Activated naive CD8-positive, alpha-beta T cell (primary cell): ENCODE measurements at regions not wholly inside any gene's neighbourhood (a gene's known extent, or its start where the extent isn't known, plus 50 kb on each side); places are given as distances from the start of the nearest gene placed in this dataset.
"Not testable (repeated sequence)": the region's sequence is repeated elsewhere in the genome, so short reads cannot be mapped to it uniquely, and the experiment has no call there.

ENCODE experiments used
- H3K27ac Mint-ChIP-seq: one replicate; pipeline ENCODE4 v1.8.0; 2021; ENCODE audit warnings: mixed read lengths
- H3K27me3 Mint-ChIP-seq: one replicate; pipeline ENCODE4 v1.8.0; 2021; ENCODE audit warnings: mixed read lengths
- H3K36me3 Mint-ChIP-seq: one replicate; pipeline ENCODE4 v1.8.0; 2021; ENCODE audit warnings: mixed read lengths
- H3K4me1 Mint-ChIP-seq: one replicate; pipeline ENCODE4 v1.8.0; 2021; ENCODE audit warnings: low read depth, mixed read lengths
- H3K4me3 Mint-ChIP-seq: one replicate; pipeline ENCODE4 v1.8.0; 2021; ENCODE audit warnings: mild to moderate bottlenecking, mixed read lengths
- H3K9me3 Mint-ChIP-seq: one replicate; pipeline ENCODE4 v1.8.0; 2021; ENCODE audit warnings: low read depth, mixed read lengths

DNA sequence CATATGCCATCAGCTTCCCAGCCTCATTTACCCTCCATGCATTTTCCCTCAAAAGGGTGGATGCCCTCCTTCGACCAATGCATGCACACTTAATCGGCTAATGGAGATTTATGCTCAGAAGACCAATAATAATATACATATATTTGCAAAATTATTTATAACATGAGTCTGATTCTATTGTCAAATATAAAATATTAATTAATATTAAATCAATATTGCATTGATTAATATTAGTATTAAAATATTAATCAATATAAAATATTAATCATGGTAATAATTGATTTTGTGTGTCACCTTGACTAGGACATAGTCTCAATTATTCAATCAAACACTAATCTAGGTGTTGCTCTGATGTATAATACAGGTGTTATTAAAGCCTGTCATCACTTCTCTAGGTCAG lies 1282.5 kb downstream of the TMEM121 start:
- Mint-ChIP-seq H3K27me3 (peaks cover 2% of the 10 kb centered on the region), H3K36me3 (no peaks in the 10 kb centered on the region), H3K27ac (no peak overlapping the region), H3K4me1 (peaks cover 13% of the 10 kb centered on the region), H3K9me3 (no peaks in the 10 kb centered on the region), H3K4me3 (no peak overlapping the region)

DNA sequence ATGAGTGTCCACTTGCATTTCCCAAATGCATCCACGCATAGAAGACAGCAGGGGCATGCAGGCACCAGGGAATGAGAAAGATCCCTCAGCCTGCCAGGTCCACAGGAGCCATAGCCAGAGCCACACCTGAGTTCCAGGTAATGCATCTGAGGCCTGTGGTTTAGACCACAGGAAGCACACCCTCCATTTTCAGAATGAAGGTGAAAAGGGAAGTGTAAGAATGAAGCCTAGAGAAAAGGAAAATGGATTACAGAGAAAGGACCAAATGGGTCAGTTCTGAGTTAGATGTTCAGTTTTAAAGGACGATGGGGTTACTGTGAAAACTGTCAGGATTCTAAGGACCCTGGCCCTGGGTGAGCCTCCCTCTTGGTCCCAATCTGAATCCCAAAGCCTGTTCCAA lies 1283.2 kb downstream of the TMEM121 start:
- peaks cover 2% of the 10 kb centered on the region for H3K27me3 Mint-ChIP-seq
- no peaks in the 10 kb centered on the region for H3K9me3 Mint-ChIP-seq
- peaks cover 13% of the 10 kb centered on the region for H3K4me1 Mint-ChIP-seq
- H3K36me3 Mint-ChIP-seq, result no peaks in the 10 kb centered on the region
- H3K27ac Mint-ChIP-seq, result no peak overlapping the region
- no peak overlapping the region for H3K4me3 Mint-ChIP-seq

DNA sequence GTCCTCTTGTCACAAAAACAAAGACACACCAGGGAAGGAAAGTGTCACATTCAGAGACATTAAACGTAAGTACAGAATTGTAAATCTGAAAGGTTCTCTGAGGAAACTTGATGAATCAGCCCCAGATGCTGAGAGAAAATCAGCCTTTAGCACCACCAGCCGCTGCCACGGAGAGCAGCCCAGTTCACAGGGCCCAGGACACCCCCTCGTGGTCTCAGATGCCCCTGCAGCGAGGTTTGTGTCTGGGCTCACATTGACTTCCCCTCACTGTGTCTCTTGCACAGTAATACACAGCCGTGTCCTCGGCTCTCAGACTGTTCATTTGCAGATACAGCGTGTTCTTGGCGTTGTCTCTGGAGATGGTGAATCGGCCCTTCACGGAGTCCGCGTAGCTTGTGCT lies 1283.8 kb downstream of the TMEM121 start:
- not testable (repeated sequence) for H3K36me3 Mint-ChIP-seq, H3K9me3 Mint-ChIP-seq, H3K27ac Mint-ChIP-seq, H3K4me3 Mint-ChIP-seq, H3K27me3 Mint-ChIP-seq
- H3K4me1 Mint-ChIP-seq, result peaks cover 13% of the 10 kb centered on the region

DNA sequence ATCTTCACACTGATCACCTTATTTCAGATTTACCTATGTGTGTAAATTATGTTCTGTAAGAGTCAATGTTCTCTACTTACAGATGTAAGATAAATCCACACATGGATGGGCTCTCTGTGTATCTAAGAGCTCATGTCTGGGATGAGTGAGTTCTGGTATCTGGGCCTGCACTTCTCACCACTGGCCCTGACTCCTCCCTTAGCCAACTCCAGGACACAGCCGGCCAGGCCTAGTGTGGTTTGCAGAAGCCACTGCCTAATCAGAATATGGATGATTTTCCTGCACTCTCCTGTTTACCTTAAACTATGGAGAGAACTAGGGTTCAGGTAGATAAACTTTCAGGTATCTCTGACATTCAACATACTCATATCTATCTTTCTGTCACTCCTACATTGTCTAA lies 1284.8 kb downstream of the TMEM121 start:
- Mint-ChIP-seq H3K36me3 (no peaks in the 10 kb centered on the region), H3K4me3 (no peak overlapping the region), H3K27ac (no peak overlapping the region), H3K4me1 (peaks cover 13% of the 10 kb centered on the region), H3K9me3 (no peaks in the 10 kb centered on the region), H3K27me3 (peaks cover 5% of the 10 kb centered on the region)

DNA sequence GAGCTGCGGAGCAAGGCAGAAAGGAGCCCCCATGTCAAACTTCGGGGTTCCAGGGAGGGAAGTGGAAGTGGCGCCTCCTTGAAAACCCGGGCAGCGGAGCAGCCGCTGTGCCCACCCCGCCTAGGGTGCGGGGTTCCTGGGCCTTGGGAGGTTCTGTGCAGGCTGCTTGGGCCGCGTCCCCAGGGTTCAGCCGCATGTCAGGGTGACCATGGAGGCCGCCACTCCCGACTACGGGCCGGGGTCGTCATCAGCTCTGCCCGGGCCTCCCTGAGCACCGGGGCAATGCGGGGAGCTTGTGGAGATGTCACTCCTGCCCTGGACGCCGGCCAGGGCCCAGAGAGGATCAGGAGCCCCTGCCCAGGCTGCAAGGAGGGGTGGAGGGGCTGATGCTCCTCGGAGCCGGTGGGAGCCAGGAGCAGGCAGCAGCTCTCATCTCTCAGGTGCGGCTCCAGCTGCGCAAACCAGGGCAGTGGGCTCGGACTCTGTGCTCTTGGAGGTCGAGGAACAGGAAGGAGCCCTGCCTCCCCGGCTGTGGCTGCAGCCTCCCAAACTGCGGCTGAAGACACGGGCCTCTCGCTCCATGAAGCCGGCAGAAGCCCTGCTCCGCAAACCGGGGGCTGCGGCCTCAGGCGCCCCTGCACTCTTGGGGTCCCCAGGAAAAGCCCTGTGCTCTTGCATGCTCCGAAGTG lies 1286.5 kb downstream of the TMEM121 start:
- peaks cover 8% of the 10 kb centered on the region for H3K27me3 Mint-ChIP-seq
- peaks cover 13% of the 10 kb centered on the region for H3K4me1 Mint-ChIP-seq
- H3K36me3 Mint-ChIP-seq, result no peaks in the 10 kb centered on the region

DNA sequence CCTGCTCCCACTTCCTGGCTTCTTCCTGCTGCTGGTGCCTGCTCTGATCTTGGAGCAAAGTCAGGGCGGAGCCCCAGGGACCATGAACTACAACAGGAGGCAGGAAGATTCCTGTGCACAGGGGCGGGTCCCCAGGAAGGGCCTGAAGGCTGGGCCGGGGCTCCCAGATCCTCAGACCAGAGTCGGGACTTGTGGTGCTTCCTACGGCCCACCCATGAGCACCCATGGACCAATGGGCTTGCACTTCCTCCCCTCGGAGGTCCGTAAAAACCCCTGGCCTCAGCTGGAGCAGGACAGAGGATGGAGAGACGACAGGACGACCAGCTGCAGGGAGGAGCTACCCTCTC lies 1287.1 kb downstream of the TMEM121 start:
- no peaks in the 10 kb centered on the region for H3K36me3 Mint-ChIP-seq
- no peaks in the 10 kb centered on the region for H3K9me3 Mint-ChIP-seq
- H3K27ac Mint-ChIP-seq, result no peak overlapping the region
- peaks cover 13% of the 10 kb centered on the region for H3K4me1 Mint-ChIP-seq
- no peak overlapping the region for H3K4me3 Mint-ChIP-seq
- H3K27me3 Mint-ChIP-seq, result peaks cover 8% of the 10 kb centered on the region

More for the DNA sequence above, 1286.5 kb downstream of the TMEM121 start:
- no peak overlapping the region for H3K27ac Mint-ChIP-seq
- H3K9me3 Mint-ChIP-seq, result no peaks in the 10 kb centered on the region
- no peak overlapping the region for H3K4me3 Mint-ChIP-seq

DNA sequence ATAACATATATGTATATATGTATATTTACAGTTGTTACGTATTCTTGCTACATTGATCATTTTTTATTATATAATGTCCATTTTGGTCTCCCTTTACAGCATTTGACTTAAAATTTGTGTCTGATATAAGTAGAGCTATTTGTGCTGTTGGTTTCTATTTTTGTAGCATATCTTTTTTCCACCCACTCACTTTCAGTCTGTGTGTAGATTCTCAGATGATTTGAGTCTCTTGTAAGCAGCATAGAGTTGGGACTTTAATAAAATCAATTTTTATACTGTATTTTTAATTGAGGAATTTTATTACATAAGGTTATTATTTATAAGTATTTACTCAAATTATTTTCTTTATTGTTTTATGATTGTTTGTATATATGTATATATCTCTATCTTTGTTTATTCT lies 1293.7 kb downstream of the TMEM121 start:
- Mint-ChIP-seq H3K9me3 (no peaks in the 10 kb centered on the region), H3K27ac (no peak overlapping the region), H3K4me1 (no peaks in the 10 kb centered on the region), H3K27me3 (peaks cover 8% of the 10 kb centered on the region), H3K4me3 (no peak overlapping the region), H3K36me3 (no peaks in the 10 kb centered on the region)

GRCh38 chr14:106821119-106821518 lies 1294.7 kb downstream of the TMEM121 start:
- Mint-ChIP-seq H3K9me3 (no peaks in the 10 kb centered on the region), H3K27ac (no peak overlapping the region), H3K4me3 (no peak overlapping the region), H3K4me1 (no peaks in the 10 kb centered on the region), H3K27me3 (peaks cover 4% of the 10 kb centered on the region), H3K36me3 (no peaks in the 10 kb centered on the region)

- Mint-ChIP-seq H3K4me3 (no peak overlapping the region), H3K27ac (no peak overlapping the region), H3K9me3 (no peaks in the 10 kb centered on the region), H3K36me3 (no peaks in the 10 kb centered on the region), H3K4me1 (no peaks in the 10 kb centered on the region), H3K27me3 (peaks cover 2% of the 10 kb centered on the region)
Measured at GRCh38 chr14:106822905-106823304, 1296.5 kb downstream of the TMEM121 start.

- Mint-ChIP-seq H3K4me1 (no peaks in the 10 kb centered on the region), H3K4me3 (no peak overlapping the region), H3K27ac (no peak overlapping the region), H3K27me3 (peaks cover 2% of the 10 kb centered on the region), H3K9me3 (no peaks in the 10 kb centered on the region), H3K36me3 (no peaks in the 10 kb centered on the region)
Measured at GRCh38 chr14:106823552-106823951, 1297.2 kb downstream of the TMEM121 start.

- Mint-ChIP-seq H3K36me3 (no peaks in the 10 kb centered on the region), H3K9me3 (no peaks in the 10 kb centered on the region), H3K4me3 (no peak overlapping the region), H3K27me3 (peaks cover 2% of the 10 kb centered on the region), H3K4me1 (no peaks in the 10 kb centered on the region), H3K27ac (no peak overlapping the region)
Measured at GRCh38 chr14:106826833-106827369, 1300.5 kb downstream of the TMEM121 start.

DNA sequence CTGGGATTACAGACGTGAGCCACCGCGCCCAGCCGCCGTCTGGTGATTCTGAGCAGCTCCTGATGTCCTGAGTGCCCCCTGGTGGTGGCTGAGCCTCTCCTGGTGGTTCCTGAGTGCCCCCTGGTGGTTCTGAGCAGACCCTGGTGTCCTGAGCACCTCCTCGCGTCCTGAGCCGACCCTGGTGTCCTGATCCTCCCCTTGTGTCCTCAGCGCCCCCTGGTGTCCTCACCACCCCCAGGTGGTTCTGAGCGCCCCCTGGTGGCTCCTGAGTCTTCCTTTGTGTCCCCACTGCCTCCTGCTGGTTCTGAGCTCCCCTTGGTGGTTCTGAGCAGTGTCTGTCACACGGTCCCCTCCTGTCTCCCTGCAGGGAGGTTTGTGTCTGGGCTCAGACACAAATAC lies 1304.9 kb downstream of the TMEM121 start:
- no peak overlapping the region for H3K27ac Mint-ChIP-seq
- no peak overlapping the region for H3K4me3 Mint-ChIP-seq
- H3K36me3 Mint-ChIP-seq, result no peaks in the 10 kb centered on the region
- no peaks in the 10 kb centered on the region for H3K9me3 Mint-ChIP-seq
- H3K4me1 Mint-ChIP-seq, result no peaks in the 10 kb centered on the region
- peaks cover 2% of the 10 kb centered on the region for H3K27me3 Mint-ChIP-seq

GRCh38 chr14:106837870-106838269 lies 1311.5 kb downstream of the TMEM121 start:
- Mint-ChIP-seq H3K4me3 (no peak overlapping the region), H3K4me1 (peaks cover 13% of the 10 kb centered on the region), H3K27ac (no peak overlapping the region), H3K27me3 (peaks cover 2% of the 10 kb centered on the region), H3K9me3 (no peaks in the 10 kb centered on the region), H3K36me3 (peaks cover 2% of the 10 kb centered on the region)

DNA sequence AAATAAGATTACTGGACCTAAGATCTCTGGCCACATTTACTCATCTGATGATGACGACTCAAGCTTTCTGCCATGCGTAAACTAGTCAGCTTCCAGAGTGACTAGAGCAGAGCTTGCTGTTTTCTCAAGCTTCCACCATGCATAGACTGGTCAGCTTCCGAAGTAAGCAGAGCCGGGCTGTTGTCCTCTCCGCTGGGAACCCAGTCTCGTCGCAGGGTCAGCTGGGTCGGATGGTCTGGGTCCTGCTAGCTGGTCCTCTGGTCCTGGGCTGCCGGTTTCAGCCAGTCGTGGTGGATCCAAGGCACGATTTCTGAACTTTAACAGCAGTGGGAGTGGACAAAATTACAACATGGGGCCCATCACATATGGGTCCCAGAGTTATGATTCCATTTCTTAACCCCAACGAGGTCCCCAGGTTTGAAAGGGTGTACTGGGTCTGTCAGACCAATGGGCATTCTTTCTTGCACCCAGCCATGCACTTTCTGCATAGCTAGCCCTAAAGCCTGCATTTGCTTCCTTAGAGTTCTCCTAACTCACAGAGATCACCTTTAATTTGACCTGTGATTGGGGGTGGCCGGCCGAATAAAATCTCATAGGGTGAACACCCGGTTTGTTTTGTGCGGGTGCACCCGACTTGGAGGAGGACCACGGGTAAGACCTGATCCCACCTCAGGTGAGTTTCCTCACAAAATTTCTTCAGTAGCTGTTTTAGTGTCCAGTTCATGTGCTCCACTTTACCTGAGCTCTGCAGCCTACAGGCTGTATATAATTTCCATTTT lies 1312.8 kb downstream of the TMEM121 start:
- Mint-ChIP-seq H3K9me3 (no peaks in the 10 kb centered on the region), H3K27me3 (peaks cover 2% of the 10 kb centered on the region), H3K4me3 (no peak overlapping the region), H3K27ac (no peak overlapping the region), H3K4me1 (peaks cover 26% of the 10 kb centered on the region), H3K36me3 (peaks cover 2% of the 10 kb centered on the region)

GRCh38 chr14:106840258-106840657 lies 1313.9 kb downstream of the TMEM121 start:
- Mint-ChIP-seq H3K4me3 (no peak overlapping the region), H3K27ac (no peak overlapping the region), H3K36me3 (peaks cover 2% of the 10 kb centered on the region), H3K9me3 (no peaks in the 10 kb centered on the region), H3K27me3 (no peaks in the 10 kb centered on the region), H3K4me1 (peaks cover 32% of the 10 kb centered on the region)
